GM12873 (cell line): ENCODE measurements at regions not wholly inside any gene's neighbourhood (a gene's known extent, or its start where the extent isn't known, plus 50 kb on each side); places are given as distances from the start of the nearest gene placed in this dataset.

Source experiments
- CTCF ChIP-seq: IDR thresholded peaks from 2 replicates; pipeline ENCODE4 v1.5.1; 2012; ENCODE audit warnings: low read depth, mild to moderate bottlenecking, moderate library complexity, low read length, control low read depth; ENCODE audit not compliant: insufficient read depth; ENCODE audit errors: missing control alignments

GRCh38 chr9:78544230-78544629 lies 247.3 kb downstream of the PSAT1 start:
- TF ChIP-seq CTCF = no peak

- no peak for TF ChIP-seq CTCF
Measured at GRCh38 chr9:78547831-78548230, 250.9 kb downstream of the PSAT1 start.

- TF ChIP-seq CTCF = no peak
Measured at GRCh38 chr9:78548670-78549069, 251.7 kb downstream of the PSAT1 start.

- TF ChIP-seq CTCF = no peak
Measured at GRCh38 chr9:78549711-78550110, 252.8 kb downstream of the PSAT1 start.

GRCh38 chr9:78552802-78553201 lies 255.9 kb downstream of the PSAT1 start:
- TF ChIP-seq CTCF = no peak

- TF ChIP-seq CTCF = no peak
Measured at GRCh38 chr9:78557540-78557939, 260.6 kb downstream of the PSAT1 start.

GRCh38 chr9:78559449-78559885 lies 262.5 kb downstream of the PSAT1 start:
- no peak for TF ChIP-seq CTCF
